Erythroblast (primary cell): ENCODE measurements at regions not wholly inside any gene's neighbourhood (a gene's known extent, or its start where the extent isn't known, plus 50 kb on each side); places are given as distances from the start of the nearest gene placed in this dataset.

ENCODE experiments used
- GATA1 ChIP-seq: IDR thresholded peaks from 2 replicates; pipeline ENCODE4 v1.6.1; 2011; ENCODE audit warnings: low read depth, mild to moderate bottlenecking, control low read depth, low read length, moderate library complexity
- POLR2A ChIP-seq: IDR thresholded peaks from 2 replicates; pipeline ENCODE4 v1.6.1; 2011; ENCODE audit warnings: mild to moderate bottlenecking, low read length

- TF ChIP-seq POLR2A (no peak), GATA1 (no peak)
Observed at GRCh38 chr6:168180548-168181011, 101.6 kb upstream of the FRMD1 start.
